SU-DHL-6 (cell line): ENCODE measurements at regions not wholly inside any gene's neighbourhood (a gene's known extent, or its start where the extent isn't known, plus 50 kb on each side); places are given as distances from the start of the nearest gene placed in this dataset.

Source experiments
- H2AFZ ChIP-seq: fragments of 200-600 bp; sonication (generic); 2 replicates; pipeline ENCODE4 v1.6.1; 2014; ENCODE audit warnings: low read depth, mild to moderate bottlenecking, moderate library complexity, mixed read lengths, antibody characterized with exemption, low read length; ENCODE audit not compliant: severe bottlenecking
- H3F3A ChIP-seq: fragments of 200-600 bp; shearing (Covaris generic); 2 replicates; pipeline ENCODE4 v1.6.0; 2016; ENCODE audit warnings: antibody characterized with exemption, mild to moderate bottlenecking; ENCODE audit not compliant: insufficient read depth
- H3K27ac ChIP-seq: fragments of 200-600 bp; sonication (generic); 2 replicates; pipeline ENCODE4 v1.5.1; 2016; ENCODE audit warnings: low read depth, mild to moderate bottlenecking, low read length, moderate library complexity, mixed read lengths
- H3K27me3 ChIP-seq: fragments of 200-600 bp; sonication (generic), shearing (Covaris generic); 2 replicates; pipeline ENCODE4 v1.6.0; 2014; ENCODE audit warnings: mild to moderate bottlenecking, low read length
- H3K36me3 ChIP-seq: fragments of 200-600 bp; sonication (generic); 2 replicates; pipeline ENCODE4 v1.6.1; 2014; ENCODE audit warnings: mild to moderate bottlenecking, low read length, mixed read lengths
- H3K4me2 ChIP-seq: fragments of 300-600, 200-600 bp; shearing (Covaris generic), sonication (generic); 2 replicates; pipeline ENCODE4 v1.6.0; 2014; ENCODE audit warnings: low read length, low read depth, mild to moderate bottlenecking; ENCODE audit not compliant: poor library complexity, severe bottlenecking
- H3K4me3 ChIP-seq: fragments of 200-600 bp; sonication (generic); 2 replicates; pipeline ENCODE4 v1.5.1; 2014; ENCODE audit warnings: antibody characterized with exemption, low read length, mild to moderate bottlenecking, mixed read lengths; ENCODE audit not compliant: insufficient read depth, poor library complexity, severe bottlenecking
- H3K79me2 ChIP-seq: fragments of 200-600 bp; sonication (generic); 2 replicates; pipeline ENCODE4 v1.6.1; 2014; ENCODE audit warnings: mild to moderate bottlenecking, low read length, moderate library complexity; ENCODE audit not compliant: insufficient read depth
- H3K9ac ChIP-seq: fragments of 200-600 bp; sonication (generic); 2 replicates; pipeline ENCODE4 v1.7.0; 2014; ENCODE audit warnings: mild to moderate bottlenecking, low read length
- H3K9me2 ChIP-seq: fragments of 200-600 bp; sonication (generic); replicated peaks from 2 replicates; pipeline ENCODE4 v1.6.1; 2014; ENCODE audit warnings: low read length; ENCODE audit not compliant: insufficient read depth
- H3K9me3 ChIP-seq: fragments of 200-600 bp; sonication (generic); 2 replicates; pipeline ENCODE4 v1.6.1; 2014; ENCODE audit warnings: low read length, mixed read lengths; ENCODE audit not compliant: insufficient read depth
- H4K20me1 ChIP-seq: fragments of 200-600 bp; sonication (generic); 2 replicates; pipeline ENCODE4 v1.6.1; 2014; ENCODE audit warnings: low read depth, mild to moderate bottlenecking, antibody characterized with exemption, low read length, moderate library complexity, mixed read lengths
- EZH2phosphoT487 ChIP-seq: fragments of 200-600 bp; sonication (generic), shearing (Covaris generic); conservative IDR thresholded peaks from 2 replicates; pipeline ENCODE4 v1.6.1; 2018; ENCODE audit warnings: mild to moderate bottlenecking, antibody characterized with exemption, low read length, moderate library complexity, mixed read lengths
- TF ChIP-seq, protein P1 (sequence below): fragments of 200-600 bp; sonication (generic); IDR thresholded peaks from one replicate; pipeline ENCODE4 v1.5.1; 2017; ENCODE audit warnings: antibody characterized with exemption, mild to moderate bottlenecking, low read length, moderate library complexity; ENCODE audit not compliant: insufficient read depth, poor library complexity, severe bottlenecking

DNA sequence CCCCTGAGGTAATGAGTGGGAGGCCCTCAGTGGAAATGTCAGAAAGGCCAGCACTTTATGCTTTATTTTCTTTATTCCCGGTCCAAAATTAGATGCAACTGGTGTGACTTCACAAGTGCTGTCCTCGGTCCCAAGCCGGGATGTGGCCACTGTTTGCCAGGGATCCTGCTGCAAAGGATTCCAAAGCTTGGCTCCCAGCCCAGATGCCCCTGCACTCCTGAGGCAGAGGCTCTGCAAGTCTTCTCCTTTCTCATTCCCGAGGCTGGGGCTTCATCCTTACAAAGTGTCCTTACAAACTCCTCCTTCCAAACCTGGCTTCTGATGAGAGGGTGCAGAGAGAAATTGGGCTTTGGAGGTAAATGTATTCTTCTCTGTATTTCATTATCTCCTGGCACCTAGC lies 544.3 kb upstream of the DPP6 start:
- TF ChIP-seq EZH2phosphoT487, result no peak
- TF ChIP-seq, protein P1, sequence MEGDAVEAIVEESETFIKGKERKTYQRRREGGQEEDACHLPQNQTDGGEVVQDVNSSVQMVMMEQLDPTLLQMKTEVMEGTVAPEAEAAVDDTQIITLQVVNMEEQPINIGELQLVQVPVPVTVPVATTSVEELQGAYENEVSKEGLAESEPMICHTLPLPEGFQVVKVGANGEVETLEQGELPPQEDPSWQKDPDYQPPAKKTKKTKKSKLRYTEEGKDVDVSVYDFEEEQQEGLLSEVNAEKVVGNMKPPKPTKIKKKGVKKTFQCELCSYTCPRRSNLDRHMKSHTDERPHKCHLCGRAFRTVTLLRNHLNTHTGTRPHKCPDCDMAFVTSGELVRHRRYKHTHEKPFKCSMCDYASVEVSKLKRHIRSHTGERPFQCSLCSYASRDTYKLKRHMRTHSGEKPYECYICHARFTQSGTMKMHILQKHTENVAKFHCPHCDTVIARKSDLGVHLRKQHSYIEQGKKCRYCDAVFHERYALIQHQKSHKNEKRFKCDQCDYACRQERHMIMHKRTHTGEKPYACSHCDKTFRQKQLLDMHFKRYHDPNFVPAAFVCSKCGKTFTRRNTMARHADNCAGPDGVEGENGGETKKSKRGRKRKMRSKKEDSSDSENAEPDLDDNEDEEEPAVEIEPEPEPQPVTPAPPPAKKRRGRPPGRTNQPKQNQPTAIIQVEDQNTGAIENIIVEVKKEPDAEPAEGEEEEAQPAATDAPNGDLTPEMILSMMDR, result no peak
- no peaks in the 10 kb centered on the region for H3F3A ChIP-seq
- no peak overlapping the region for H3K4me3 ChIP-seq
- H3K9me2 ChIP-seq, result no peaks in the 10 kb centered on the region
- 0 out of 2 replicates have a peak, but pooled peaks cover 6% of the 10 kb centered on the region for H3K9me3 ChIP-seq
- H3K79me2 ChIP-seq, result no peaks in the 10 kb centered on the region
- no peak overlapping the region for H3K27ac ChIP-seq
- no peaks in the 10 kb centered on the region for H3K27me3 ChIP-seq
- H3K36me3 ChIP-seq, result no peaks in the 10 kb centered on the region
- no peak overlapping the region for H3K9ac ChIP-seq
- H2AFZ ChIP-seq, result no peak overlapping the region
- H4K20me1 ChIP-seq, result no peaks in the 10 kb centered on the region
- H3K4me2 ChIP-seq, result no peak overlapping the region

DNA sequence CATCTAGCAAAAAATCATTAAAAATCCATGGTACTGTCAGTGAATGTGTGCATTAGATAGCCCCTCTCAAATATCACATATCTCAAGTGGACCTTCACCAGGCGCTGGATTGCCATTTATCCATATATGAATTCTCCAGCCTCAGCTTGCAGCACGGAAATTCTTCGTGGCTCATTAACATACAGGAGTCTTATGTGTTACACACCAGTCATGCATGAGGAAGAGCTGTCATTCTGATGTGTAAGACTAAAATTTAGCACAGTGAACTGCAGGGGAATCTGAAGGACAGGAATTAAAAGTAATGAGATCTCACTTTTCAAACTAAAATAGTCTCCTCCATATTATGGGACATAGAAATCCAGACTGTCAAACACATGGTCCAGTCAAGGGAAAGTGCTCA lies 542.4 kb upstream of the DPP6 start:
- Histone ChIP-seq H3K36me3 (no peaks in the 10 kb centered on the region), H4K20me1 (no peaks in the 10 kb centered on the region), H3K9me3 (0 out of 2 replicates have a peak, but pooled peaks cover 6% of the 10 kb centered on the region), H3K4me3 (no peak overlapping the region), H3K9ac (no peak overlapping the region), H3K9me2 (no peaks in the 10 kb centered on the region), H3K4me2 (no peak overlapping the region), H3F3A (no peaks in the 10 kb centered on the region), H3K79me2 (no peaks in the 10 kb centered on the region), H2AFZ (no peak overlapping the region), H3K27ac (no peak overlapping the region), H3K27me3 (no peaks in the 10 kb centered on the region)
- TF ChIP-seq, protein P1, result no peak
- TF ChIP-seq EZH2phosphoT487, result no peak

DNA sequence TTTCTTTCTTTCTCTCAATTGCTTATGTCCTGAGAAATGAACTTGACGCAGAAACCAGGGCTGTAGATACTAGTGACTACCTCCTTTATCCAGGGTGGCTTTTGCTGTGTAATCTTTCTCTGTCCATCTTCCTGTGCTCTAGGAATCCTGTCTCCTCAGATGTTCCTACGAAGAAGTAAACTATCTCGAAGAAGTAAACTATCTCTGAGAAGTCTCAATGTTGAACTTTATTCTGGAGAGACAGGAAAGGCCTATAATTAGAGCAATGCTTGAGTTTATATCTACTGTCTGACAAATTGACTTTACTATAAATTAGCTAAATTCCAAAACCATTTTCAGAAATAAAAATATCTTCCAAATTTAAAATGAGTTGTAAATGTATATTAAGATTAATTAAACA lies 541.5 kb upstream of the DPP6 start:
- H3F3A ChIP-seq, result no peaks in the 10 kb centered on the region
- H3K27ac ChIP-seq, result no peak overlapping the region
- H3K27me3 ChIP-seq, result no peaks in the 10 kb centered on the region
- no peak overlapping the region for H3K4me3 ChIP-seq
- no peaks in the 10 kb centered on the region for H3K9me2 ChIP-seq
- TF ChIP-seq EZH2phosphoT487, result no peak
- TF ChIP-seq, protein P1, result no peak
- no peaks in the 10 kb centered on the region for H3K36me3 ChIP-seq
- H3K79me2 ChIP-seq, result no peaks in the 10 kb centered on the region
- H3K9me3 ChIP-seq, result 0 out of 2 replicates have a peak, but pooled peaks cover 6% of the 10 kb centered on the region
- H2AFZ ChIP-seq, result no peak overlapping the region
- H3K9ac ChIP-seq, result no peak overlapping the region
- H4K20me1 ChIP-seq, result no peaks in the 10 kb centered on the region
- no peak overlapping the region for H3K4me2 ChIP-seq
